ENCODE measurements at regions not wholly inside any gene's neighbourhood (a gene's known extent, or its start where the extent isn't known, plus 50 kb on each side); places are given as distances from the start of the nearest gene placed in this dataset.
"Not testable (repeated sequence)": the region's sequence is repeated elsewhere in the genome, so short reads cannot be mapped to it uniquely, and the experiment has no call there.

DNA sequence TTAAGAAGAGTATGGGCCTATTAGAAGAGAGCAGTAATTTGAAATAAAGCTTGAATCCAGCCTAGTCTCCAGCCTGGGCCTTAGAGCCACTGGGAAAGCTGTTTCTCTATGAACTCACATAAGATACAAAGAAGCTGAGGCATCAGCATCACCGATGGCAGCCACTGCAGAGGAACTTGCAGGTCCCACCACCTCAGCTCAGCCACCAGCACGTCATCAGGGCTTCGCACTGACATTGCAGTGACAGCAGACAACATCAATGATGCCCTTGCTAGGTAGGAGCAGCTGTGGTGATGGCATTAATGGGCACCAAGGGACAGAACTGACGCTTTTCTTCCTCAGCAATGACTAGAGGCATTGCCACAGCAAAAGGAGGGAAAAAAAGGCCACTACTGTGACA is 67.7 kb upstream of the CDC42EP3 start:
- H3K4me3 ChIP-seq (replicated peaks; ENCODE audit: low read depth, low read length): no peak overlapping the region
- TF ChIP-seq, protein P1, sequence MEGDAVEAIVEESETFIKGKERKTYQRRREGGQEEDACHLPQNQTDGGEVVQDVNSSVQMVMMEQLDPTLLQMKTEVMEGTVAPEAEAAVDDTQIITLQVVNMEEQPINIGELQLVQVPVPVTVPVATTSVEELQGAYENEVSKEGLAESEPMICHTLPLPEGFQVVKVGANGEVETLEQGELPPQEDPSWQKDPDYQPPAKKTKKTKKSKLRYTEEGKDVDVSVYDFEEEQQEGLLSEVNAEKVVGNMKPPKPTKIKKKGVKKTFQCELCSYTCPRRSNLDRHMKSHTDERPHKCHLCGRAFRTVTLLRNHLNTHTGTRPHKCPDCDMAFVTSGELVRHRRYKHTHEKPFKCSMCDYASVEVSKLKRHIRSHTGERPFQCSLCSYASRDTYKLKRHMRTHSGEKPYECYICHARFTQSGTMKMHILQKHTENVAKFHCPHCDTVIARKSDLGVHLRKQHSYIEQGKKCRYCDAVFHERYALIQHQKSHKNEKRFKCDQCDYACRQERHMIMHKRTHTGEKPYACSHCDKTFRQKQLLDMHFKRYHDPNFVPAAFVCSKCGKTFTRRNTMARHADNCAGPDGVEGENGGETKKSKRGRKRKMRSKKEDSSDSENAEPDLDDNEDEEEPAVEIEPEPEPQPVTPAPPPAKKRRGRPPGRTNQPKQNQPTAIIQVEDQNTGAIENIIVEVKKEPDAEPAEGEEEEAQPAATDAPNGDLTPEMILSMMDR (IDR thresholded peaks at IDR 0.05; ENCODE audit: low read length, missing control alignments): no peak
- no peak for DNase-seq (ENCODE audit: low read depth)

DNA sequence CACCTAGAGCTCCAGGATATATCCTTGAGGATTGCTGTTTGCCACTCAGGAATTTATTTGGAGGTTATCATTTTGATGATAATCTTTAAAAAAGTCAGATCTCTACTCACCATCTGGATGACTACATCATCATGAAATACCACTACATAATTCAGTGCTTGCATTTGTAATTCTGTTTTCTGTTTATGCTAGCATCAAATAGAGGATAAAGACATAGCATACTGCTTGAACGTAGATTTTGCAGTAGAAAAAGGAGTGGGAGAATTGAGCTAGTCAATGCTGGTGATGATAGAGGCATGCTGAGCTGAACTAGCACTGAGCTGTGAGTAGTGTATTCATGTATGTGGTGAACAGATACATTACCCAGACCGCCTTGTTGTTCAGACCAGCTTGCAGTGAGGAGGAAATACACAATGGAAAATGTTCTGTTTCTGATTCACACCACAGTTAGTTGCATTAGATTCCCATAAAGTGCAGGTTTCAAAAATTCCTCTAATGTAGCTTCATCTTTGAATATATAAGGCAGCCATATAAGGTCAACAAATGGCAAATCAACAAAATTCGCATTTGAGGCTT is 68.8 kb upstream of the CDC42EP3 start:
- TF ChIP-seq, protein P1 (IDR thresholded peaks at IDR 0.05; ENCODE audit: low read length, missing control alignments): no peak
- DNase-seq (ENCODE audit: low read depth): peak; percentile 54
- H3K4me3 ChIP-seq (replicated peaks; ENCODE audit: low read depth, low read length): no peak overlapping the region

DNA sequence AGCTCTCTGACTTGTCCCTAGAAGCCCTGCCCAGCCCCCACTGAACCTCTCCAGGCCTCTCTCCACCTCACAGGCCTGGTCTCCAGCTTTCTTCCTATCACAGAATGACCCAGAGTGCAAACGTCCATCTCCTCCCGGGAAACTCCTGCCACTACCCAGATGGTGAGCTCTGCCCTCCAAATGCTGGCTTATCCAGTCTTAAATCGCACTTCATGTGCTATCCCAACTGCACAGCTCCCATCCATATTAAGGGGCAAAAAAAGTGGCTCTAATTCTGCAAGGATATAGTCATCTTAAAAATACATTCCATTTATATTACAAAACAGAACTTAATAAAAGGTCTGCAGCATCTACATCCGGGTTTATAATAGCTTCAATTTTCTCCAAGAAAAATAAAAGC is 70.8 kb upstream of the CDC42EP3 start:
- no peak overlapping the region for H3K4me3 ChIP-seq (replicated peaks; ENCODE audit: low read depth, low read length)
- TF ChIP-seq, protein P1 (IDR thresholded peaks at IDR 0.05; ENCODE audit: low read length, missing control alignments): no peak
- DNase-seq (ENCODE audit: low read depth): peak; percentile 35

DNA sequence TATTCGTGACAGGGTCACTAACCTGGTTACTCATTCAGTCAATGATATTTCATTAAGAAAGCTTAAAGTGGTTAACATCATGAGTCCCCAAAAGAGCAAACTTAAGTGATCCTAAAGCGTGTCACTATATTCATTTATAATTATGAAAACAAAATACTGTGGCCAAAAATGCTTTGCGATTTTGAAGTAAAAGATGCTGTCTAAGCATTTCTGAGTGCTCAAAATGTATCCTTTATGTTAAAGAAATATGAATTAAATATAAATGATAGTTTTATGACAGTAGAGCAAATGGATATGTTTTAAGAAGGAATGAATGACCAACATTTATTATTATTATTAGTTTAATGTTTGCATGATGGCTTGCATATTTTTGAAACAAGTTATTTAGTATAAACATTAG is 72.6 kb upstream of the CDC42EP3 start:
- no peak for DNase-seq (ENCODE audit: low read depth)
- TF ChIP-seq, protein P1 (IDR thresholded peaks at IDR 0.05; ENCODE audit: low read length, missing control alignments): no peak
- H3K4me3 ChIP-seq (replicated peaks; ENCODE audit: low read depth, low read length): no peak overlapping the region

DNA sequence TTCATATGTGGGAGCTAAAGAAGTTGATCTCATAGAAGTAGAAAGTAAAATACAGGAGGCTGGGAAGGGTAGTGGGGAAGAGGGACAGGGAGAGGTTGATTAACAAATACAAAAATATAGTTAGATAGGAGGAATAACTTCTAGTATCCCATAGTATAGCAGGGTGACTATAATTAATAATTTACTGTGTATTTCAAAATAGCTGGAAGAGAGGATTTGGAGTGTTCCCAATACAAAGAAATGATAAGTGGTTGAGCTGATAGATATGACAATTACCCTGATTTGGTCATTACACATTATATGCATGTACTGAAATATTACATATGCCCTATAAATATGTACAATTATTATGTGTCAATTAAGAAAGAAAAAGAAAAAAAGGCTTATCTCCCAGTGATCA is 73.5 kb upstream of the CDC42EP3 start:
- H3K4me3 ChIP-seq (replicated peaks; ENCODE audit: low read depth, low read length); DNase-seq (ENCODE audit: low read depth): not testable (repeated sequence)

DNA sequence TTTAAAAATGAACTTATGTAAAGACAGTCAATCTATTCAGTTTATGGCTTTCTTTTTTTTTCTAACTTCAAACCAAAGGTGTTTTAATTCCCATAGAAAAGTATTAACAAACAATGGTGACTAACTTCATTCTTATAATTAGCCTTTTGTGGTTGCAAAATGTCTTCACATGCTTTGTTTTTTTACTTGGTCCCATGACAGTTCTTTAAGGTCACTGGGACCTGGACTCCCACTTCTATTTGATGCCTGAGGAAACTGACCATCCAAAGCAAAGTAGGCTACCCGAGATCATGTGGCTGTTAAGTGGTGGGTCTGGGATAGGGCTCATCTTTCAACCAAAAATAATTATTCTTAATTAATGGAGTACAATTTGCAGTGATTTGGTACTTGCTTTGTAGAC is 74.6 kb upstream of the CDC42EP3 start:
- H3K4me3 ChIP-seq (replicated peaks; ENCODE audit: low read depth, low read length); DNase-seq (ENCODE audit: low read depth): not testable (repeated sequence)

DNA sequence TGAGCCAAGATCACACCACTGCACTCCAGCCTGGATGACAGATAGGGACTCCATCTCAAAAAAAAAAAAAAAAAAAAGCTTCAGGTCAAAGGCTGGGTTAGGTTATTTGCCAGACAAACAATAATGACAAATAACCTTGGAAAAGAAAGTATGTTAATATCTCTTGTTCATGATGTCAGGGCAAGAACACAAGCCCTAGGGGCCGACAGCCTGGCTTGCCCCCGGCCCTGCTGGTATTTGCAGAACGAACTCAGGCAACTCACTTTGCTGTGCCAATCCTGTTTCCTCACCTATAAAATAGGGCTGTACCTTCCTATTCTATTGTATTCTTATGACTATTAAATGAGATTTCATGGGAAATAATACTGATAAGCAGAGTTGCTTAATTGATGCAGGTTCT is 75.4 kb upstream of the CDC42EP3 start:
- no peak overlapping the region for H3K4me3 ChIP-seq (replicated peaks; ENCODE audit: low read depth, low read length)
- no peak for DNase-seq (ENCODE audit: low read depth)
- TF ChIP-seq, protein P1 (IDR thresholded peaks at IDR 0.05; ENCODE audit: low read length, missing control alignments): no peak

DNA sequence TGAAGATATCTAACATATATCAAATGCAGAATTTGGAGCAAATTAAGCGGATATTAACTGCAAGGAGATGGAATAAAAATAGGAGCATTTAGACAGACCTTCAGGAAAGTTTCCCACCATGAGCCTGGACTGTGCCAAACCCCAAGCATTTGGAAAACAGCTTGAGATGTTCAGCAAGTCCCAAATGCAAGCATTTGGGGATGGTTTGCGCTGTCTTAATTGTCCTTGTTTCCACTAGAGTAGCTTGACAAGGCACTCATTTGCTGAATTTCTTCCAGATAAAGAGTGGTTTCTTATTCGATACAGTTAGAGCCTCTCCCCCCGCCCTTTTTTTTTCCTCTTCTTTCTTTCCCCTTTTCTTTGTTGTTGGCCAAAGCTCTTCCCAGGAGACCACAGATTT is 77.1 kb upstream of the CDC42EP3 start:
- DNase-seq (ENCODE audit: low read depth): no peak
- TF ChIP-seq, protein P1 (IDR thresholded peaks at IDR 0.05; ENCODE audit: low read length, missing control alignments): no peak
- no peak overlapping the region for H3K4me3 ChIP-seq (replicated peaks; ENCODE audit: low read depth, low read length)

DNA sequence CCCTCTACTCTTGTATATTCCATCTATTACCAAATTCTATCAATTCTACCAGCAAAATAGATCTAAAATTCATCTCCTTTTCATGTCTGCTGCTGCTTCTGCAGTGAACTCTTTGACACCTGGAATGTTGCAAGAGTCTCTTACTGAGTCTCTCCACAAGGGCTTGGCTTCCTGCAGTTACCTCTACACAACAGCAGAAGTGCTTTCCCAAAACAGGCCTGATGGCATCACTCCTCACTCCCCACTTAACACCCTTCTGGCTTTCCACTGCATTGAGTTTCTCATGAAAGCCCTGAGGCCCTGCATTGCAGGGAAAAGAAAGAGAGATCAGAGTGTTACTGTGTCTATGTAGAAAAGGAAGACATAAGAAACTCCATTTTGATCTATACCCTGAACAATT is 78.8 kb upstream of the CDC42EP3 start:
- not testable (repeated sequence) for H3K4me3 ChIP-seq (replicated peaks; ENCODE audit: low read depth, low read length); DNase-seq (ENCODE audit: low read depth)

Measured in fibroblast of pulmonary artery (primary cell).